Heart left ventricle (tissue), 13 donors: ENCODE measurements at regions not wholly inside any gene's neighbourhood (a gene's known extent, or its start where the extent isn't known, plus 50 kb on each side); places are given as distances from the start of the nearest gene placed in this dataset.

Experiments
- POLR2A ChIP-seq, 2 donors: fragments of 450-650 bp; IDR thresholded peaks; one replicate each; pipeline ENCODE4 v1.6.1; 2017; ENCODE audit warnings: antibody characterized with exemption in 2 of 2, mild to moderate bottlenecking in 2 of 2, moderate library complexity in 2 of 2
- TF ChIP-seq, protein P1 (sequence below), 12 donors: fragments of 200-600 bp; sonication (generic) in 4 of 12; IDR thresholded peaks; one replicate each; pipeline versions ENCODE4 v1.5.0 to v1.8.0; 2018 to 2022; ENCODE audit warnings: antibody characterized with exemption in 12 of 12, mild to moderate bottlenecking in 5 of 12
- donor health status: ischemic (EF 13 %, LVEDD 7.1; RV severe dilation, severe dysfunction).
- donor health status: DM: no; HTN: yes; CAD: no.
- donor health status: DM: no; HTN: no; CAD: no.
- donor health status: ischemic (EF 25% LVEDD 6.9; RV normal size, moderate dysfunction).
- donor health status: ischemic (EF 25% LVEDD 5.7; RV mildly dilated, moderate dysfunction).
- donor health status: ischemic (EF 35%, LVEDD 5.7; RV mildly dilated, moderate dysfunction).
- donor health status: nonischemic (EF 11% LVEDD 7.7; RV severe dilation, severe dysfunction).
- donor health status: DM: yes; HTN: yes; CAD: no.
- donor health status: PGD.
- donor health status: ischemic (EF 29% LVEDD 5.4; RV normal size, mild dysfunction).
- donor health status: nonischemic (EF 23%, LVEDD 6.1; RV moderate dilation, normal function).

DNA sequence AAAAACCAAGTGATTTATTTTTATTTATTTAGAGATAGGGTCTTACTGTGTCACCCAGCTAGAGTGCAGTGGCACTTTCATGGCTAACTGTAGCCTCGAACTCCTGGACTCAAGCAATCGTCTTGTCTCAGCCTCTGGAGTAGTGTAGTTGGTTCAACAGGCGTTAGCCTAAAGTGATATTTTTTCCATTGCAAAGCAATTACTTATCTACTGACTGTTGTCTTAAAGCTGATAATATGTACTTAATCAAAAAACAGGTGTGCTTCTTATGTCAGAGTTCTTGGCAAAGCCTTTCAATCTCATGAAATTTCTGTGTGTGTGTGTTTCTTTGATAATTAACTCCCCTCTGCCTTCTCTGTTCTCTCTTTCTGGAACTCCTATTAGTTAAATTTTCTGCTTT lies 62.4 kb upstream of the DUSP10 start:
- TF ChIP-seq, protein P1, sequence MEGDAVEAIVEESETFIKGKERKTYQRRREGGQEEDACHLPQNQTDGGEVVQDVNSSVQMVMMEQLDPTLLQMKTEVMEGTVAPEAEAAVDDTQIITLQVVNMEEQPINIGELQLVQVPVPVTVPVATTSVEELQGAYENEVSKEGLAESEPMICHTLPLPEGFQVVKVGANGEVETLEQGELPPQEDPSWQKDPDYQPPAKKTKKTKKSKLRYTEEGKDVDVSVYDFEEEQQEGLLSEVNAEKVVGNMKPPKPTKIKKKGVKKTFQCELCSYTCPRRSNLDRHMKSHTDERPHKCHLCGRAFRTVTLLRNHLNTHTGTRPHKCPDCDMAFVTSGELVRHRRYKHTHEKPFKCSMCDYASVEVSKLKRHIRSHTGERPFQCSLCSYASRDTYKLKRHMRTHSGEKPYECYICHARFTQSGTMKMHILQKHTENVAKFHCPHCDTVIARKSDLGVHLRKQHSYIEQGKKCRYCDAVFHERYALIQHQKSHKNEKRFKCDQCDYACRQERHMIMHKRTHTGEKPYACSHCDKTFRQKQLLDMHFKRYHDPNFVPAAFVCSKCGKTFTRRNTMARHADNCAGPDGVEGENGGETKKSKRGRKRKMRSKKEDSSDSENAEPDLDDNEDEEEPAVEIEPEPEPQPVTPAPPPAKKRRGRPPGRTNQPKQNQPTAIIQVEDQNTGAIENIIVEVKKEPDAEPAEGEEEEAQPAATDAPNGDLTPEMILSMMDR (IDR thresholded peaks at IDR 0.05) = no peak
- TF ChIP-seq POLR2A (IDR thresholded peaks at IDR 0.05) = no peak
